Trophoblast cell (in vitro differentiated cells and primary cell): ENCODE measurements at regions not wholly inside any gene's neighbourhood (a gene's known extent, or its start where the extent isn't known, plus 50 kb on each side); places are given as distances from the start of the nearest gene placed in this dataset.

ENCODE experiments used
- DNase-seq, 2 donors: peaks; one replicate each; pipeline ENCODE4 v3.0.0-alpha.2; 2016
- H2AFZ ChIP-seq: 2 replicates; pipeline ENCODE4 v1.6.1; 2013; ENCODE audit warnings: low read length, moderate library complexity, mild to moderate bottlenecking; ENCODE audit not compliant: insufficient read depth, poor library complexity
- H2AK5ac ChIP-seq: 2 replicates; pipeline ENCODE4 v1.6.1; 2013; ENCODE audit warnings: mild to moderate bottlenecking, low read length
- H2BK120ac ChIP-seq: 2 replicates; pipeline ENCODE4 v1.6.1; 2013; ENCODE audit warnings: low read length, mild to moderate bottlenecking, moderate library complexity; ENCODE audit not compliant: insufficient read depth, poor library complexity
- H2BK12ac ChIP-seq: 2 replicates; pipeline ENCODE4 v1.6.1; 2013; ENCODE audit warnings: mild to moderate bottlenecking, low read length, moderate library complexity
- H2BK5ac ChIP-seq: 2 replicates; pipeline ENCODE4 v1.6.1; 2013; ENCODE audit warnings: low read length, low read depth, moderate library complexity, mild to moderate bottlenecking; ENCODE audit not compliant: poor library complexity
- H3K14ac ChIP-seq: 2 replicates; pipeline ENCODE4 v1.6.1; 2013; ENCODE audit warnings: mild to moderate bottlenecking, low read length
- H3K18ac ChIP-seq: 2 replicates; pipeline ENCODE4 v1.6.1; 2013; ENCODE audit warnings: mild to moderate bottlenecking, low read length
- H3K23ac ChIP-seq: 2 replicates; pipeline ENCODE4 v1.6.1; 2013; ENCODE audit warnings: low read length
- H3K27ac ChIP-seq: 2 replicates; pipeline ENCODE4 v1.5.1; 2013; ENCODE audit warnings: low read depth, mild to moderate bottlenecking, inconsistent platforms, low read length, moderate library complexity
- H3K27me3 ChIP-seq: 2 replicates; pipeline ENCODE4 v1.6.1; 2013; ENCODE audit warnings: inconsistent platforms, mild to moderate bottlenecking, low read length, moderate library complexity; ENCODE audit not compliant: insufficient read depth
- H3K36me3 ChIP-seq, 2 experiments: 1 replicate in 1 of 2; 2 replicates in 1 of 2; pipeline ENCODE4 v1.6.1; 2013; ENCODE audit warnings: low read length in 2 of 2, mild to moderate bottlenecking in 2 of 2, moderate library complexity in 1 of 2; ENCODE audit not compliant: insufficient read depth in 2 of 2, control insufficient read depth in 1 of 2
- H3K4ac ChIP-seq: 2 replicates; pipeline ENCODE4 v1.6.1; 2013; ENCODE audit warnings: low read depth, mild to moderate bottlenecking, low read length, moderate library complexity
- H3K4me1 ChIP-seq, 2 experiments: 1 replicate in 1 of 2; 2 replicates in 1 of 2; pipeline ENCODE4 v1.6.1; 2013; ENCODE audit warnings: low read length in 2 of 2, mild to moderate bottlenecking in 2 of 2, moderate library complexity in 1 of 2; ENCODE audit not compliant: insufficient read depth in 2 of 2, control insufficient read depth in 1 of 2
- H3K4me2 ChIP-seq: 2 replicates; pipeline ENCODE4 v1.6.1; 2013; ENCODE audit warnings: inconsistent platforms, mild to moderate bottlenecking, low read length, moderate library complexity
- H3K4me3 ChIP-seq: 2 replicates; pipeline ENCODE4 v1.5.1; 2013; ENCODE audit warnings: mild to moderate bottlenecking, low read depth, low read length, inconsistent platforms
- H3K79me1 ChIP-seq: one replicate; pipeline ENCODE4 v1.6.1; 2013; ENCODE audit warnings: low read length
- H3K79me2 ChIP-seq: 2 replicates; pipeline ENCODE4 v1.6.1; 2013; ENCODE audit warnings: low read length, mild to moderate bottlenecking; ENCODE audit not compliant: control insufficient read depth, insufficient read depth, poor library complexity
- H3K9ac ChIP-seq: 2 replicates; pipeline ENCODE4 v1.6.1; 2013; ENCODE audit warnings: mild to moderate bottlenecking, low read length
- H3K9me3 ChIP-seq: 2 replicates; pipeline ENCODE4 v1.6.1; 2013; ENCODE audit warnings: low read depth, mild to moderate bottlenecking, control low read depth, inconsistent platforms, low read length; ENCODE audit not compliant: insufficient read depth
- H4K12ac ChIP-seq: 2 replicates; pipeline ENCODE4 v1.6.1; 2013; ENCODE audit warnings: low read depth, mild to moderate bottlenecking, low read length, moderate library complexity
- H4K8ac ChIP-seq: 2 replicates; pipeline ENCODE4 v1.6.1; 2013; ENCODE audit warnings: low read depth, mild to moderate bottlenecking, low read length, moderate library complexity
- H4K91ac ChIP-seq: one replicate; pipeline ENCODE4 v1.6.1; 2013; ENCODE audit warnings: low read depth, mild to moderate bottlenecking, low read length, moderate library complexity
- WGBS: extraction: QIAGEN DNeasy Blood & Tissue Kit; methylation state at CpG from one replicate; pipeline ENCODE4 v1.1.7; 2013; ENCODE audit warnings: missing lambda C conversion rate; ENCODE audit not compliant: insufficient read length, insufficient coverage; ENCODE audit errors: extremely low coverage; 5-methylcytosine and 5-hydroxymethylcytosine counted together

DNA sequence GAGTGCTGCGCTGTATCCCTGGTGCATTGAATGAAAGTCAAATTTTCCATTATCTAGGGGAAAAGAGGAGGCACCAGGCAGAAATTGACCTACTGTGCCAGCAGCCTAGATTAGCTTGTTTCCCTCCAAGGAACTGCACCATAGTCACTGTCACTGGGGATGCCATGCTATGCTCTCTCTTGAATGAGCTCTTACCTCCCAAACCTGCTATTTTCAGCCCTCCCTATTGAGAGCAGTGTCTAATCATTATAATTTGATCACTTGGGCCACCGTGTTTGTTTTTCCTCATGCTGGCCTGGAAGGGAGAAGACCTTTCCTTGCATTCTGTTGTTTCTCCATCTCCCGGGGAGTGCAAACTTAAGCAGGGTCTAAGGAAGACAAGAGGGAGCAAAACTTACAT is 492.9 kb downstream of the SIPA1L2 start:
- Histone ChIP-seq H2BK120ac (no peak overlapping the region), H3K79me2 (no peaks in the 10 kb centered on the region), H3K9me3 (peaks cover 4% of the 10 kb centered on the region), H3K79me1 (no peaks in the 10 kb centered on the region), H3K23ac (no peak overlapping the region), H4K91ac (no peak overlapping the region), H3K4me3 (no peak overlapping the region), H3K27me3 (no peaks in the 10 kb centered on the region), H2AK5ac (no peak overlapping the region), H3K14ac (no peak overlapping the region), H3K4me2 (no peak overlapping the region), H2BK12ac (no peak overlapping the region), H3K36me3 (no peaks in the 10 kb centered on the region), H3K4ac (no peak overlapping the region), H3K18ac (no peak overlapping the region), H3K9ac (no peak overlapping the region), H4K12ac (no peak overlapping the region), H3K4me1 (no peaks in the 10 kb centered on the region), H2BK5ac (no peak overlapping the region), H4K8ac (no peak overlapping the region), H2AFZ (no peak overlapping the region), H3K27ac (no peak overlapping the region)
- no CpG with 5 or more reads among the region's 3 CpGs for WGBS
- DNase-seq: no peak

GRCh38 chr1:232136136-232136535 is 493.8 kb downstream of the SIPA1L2 start:
- H3K27ac ChIP-seq: no peak overlapping the region
- H3K27me3 ChIP-seq: no peaks in the 10 kb centered on the region
- H4K8ac ChIP-seq: no peak overlapping the region

GRCh38 chr1:232134365-232134764 is 495.6 kb downstream of the SIPA1L2 start:
- no peak overlapping the region for H2BK5ac ChIP-seq
- H3K18ac ChIP-seq: no peak overlapping the region
- no peak overlapping the region for H3K23ac ChIP-seq
- no peaks in the 10 kb centered on the region for H3K79me1 ChIP-seq
- H3K4me1 ChIP-seq: peaks cover 2 to 5% of the 10 kb centered on the region in 2 experiments
- no peaks in the 10 kb centered on the region for H3K27me3 ChIP-seq
- no peak overlapping the region for H2AK5ac ChIP-seq
- no peak overlapping the region for H4K8ac ChIP-seq
- no peak overlapping the region for H4K91ac ChIP-seq
- no peak overlapping the region for H3K4ac ChIP-seq
- H3K14ac ChIP-seq: no peak overlapping the region
- H3K9me3 ChIP-seq: peaks cover 3% of the 10 kb centered on the region
- H3K79me2 ChIP-seq: peaks cover 2% of the 10 kb centered on the region
- no peak for DNase-seq
- H3K27ac ChIP-seq: no peak overlapping the region
- no peak overlapping the region for H3K4me3 ChIP-seq
- no peak overlapping the region for H4K12ac ChIP-seq
- no peak overlapping the region for H3K4me2 ChIP-seq
- no peak overlapping the region for H3K9ac ChIP-seq
- no peak overlapping the region for H2BK120ac ChIP-seq
- H2BK12ac ChIP-seq: no peak overlapping the region
- no peaks in the 10 kb centered on the region for H3K36me3 ChIP-seq
- WGBS: no CpG with 5 or more reads among the region's 2 CpGs
- no peak overlapping the region for H2AFZ ChIP-seq

More at GRCh38 chr1:232136136-232136535, 493.8 kb downstream of the SIPA1L2 start:
- no peak for DNase-seq
- no peak overlapping the region for H3K23ac ChIP-seq
- H3K9me3 ChIP-seq: peaks cover 4% of the 10 kb centered on the region
- no peaks in the 10 kb centered on the region for H3K79me1 ChIP-seq
- no peaks in the 10 kb centered on the region for H3K79me2 ChIP-seq
- no peak overlapping the region for H2AK5ac ChIP-seq
- no peak overlapping the region for H2BK120ac ChIP-seq
- no peak overlapping the region for H2BK12ac ChIP-seq
- no peak overlapping the region for H4K12ac ChIP-seq
- H2AFZ ChIP-seq: no peak overlapping the region
- H3K4me2 ChIP-seq: no peak overlapping the region
- H3K36me3 ChIP-seq: no peaks in the 10 kb centered on the region
- H3K14ac ChIP-seq: no peak overlapping the region
- no peak overlapping the region for H4K91ac ChIP-seq
- WGBS: no CpG with 5 or more reads among the region's 4 CpGs
- no peak overlapping the region for H3K18ac ChIP-seq
- no peak overlapping the region for H3K9ac ChIP-seq
- H3K4me1 ChIP-seq: peaks cover 0 to under 1% of the 10 kb centered on the region in 2 experiments
- H3K4me3 ChIP-seq: no peak overlapping the region
- no peak overlapping the region for H3K4ac ChIP-seq
- no peak overlapping the region for H2BK5ac ChIP-seq

GRCh38 chr1:232132572-232132971 is 497.4 kb downstream of the SIPA1L2 start:
- no CpG with 5 or more reads among the region's 1 CpG for WGBS
- no peak overlapping the region for H3K4ac ChIP-seq
- no peak overlapping the region for H3K9ac ChIP-seq
- no peaks in the 10 kb centered on the region for H3K27me3 ChIP-seq
- H3K18ac ChIP-seq: no peak overlapping the region
- H4K8ac ChIP-seq: no peak overlapping the region
- no peak overlapping the region for H3K27ac ChIP-seq
- no peak overlapping the region for H3K14ac ChIP-seq
- no peak overlapping the region for H4K91ac ChIP-seq
- no peaks in the 10 kb centered on the region for H3K36me3 ChIP-seq
- no peak overlapping the region for H2BK12ac ChIP-seq
- H3K79me2 ChIP-seq: peaks cover 2% of the 10 kb centered on the region
- H3K4me1 ChIP-seq: peaks cover 2 to 5% of the 10 kb centered on the region in 2 experiments
- no peak overlapping the region for H2BK5ac ChIP-seq
- peaks cover 3% of the 10 kb centered on the region for H3K9me3 ChIP-seq
- no peak overlapping the region for H4K12ac ChIP-seq
- H2AK5ac ChIP-seq: no peak overlapping the region
- no peak overlapping the region for H3K23ac ChIP-seq
- no peaks in the 10 kb centered on the region for H3K79me1 ChIP-seq
- H2AFZ ChIP-seq: no peak overlapping the region
- H3K4me2 ChIP-seq: no peak overlapping the region
- H3K4me3 ChIP-seq: no peak overlapping the region
- DNase-seq: no peak
- no peak overlapping the region for H2BK120ac ChIP-seq
